OCI-LY1 (cell line): ENCODE measurements at regions not wholly inside any gene's neighbourhood (a gene's known extent, or its start where the extent isn't known, plus 50 kb on each side); places are given as distances from the start of the nearest gene placed in this dataset.

Experiments used
- H2AFZ ChIP-seq: fragments of 200-600 bp; sonication (generic), shearing (Covaris generic); 2 replicates; pipeline ENCODE4 v1.6.0; 2014; ENCODE audit warnings: antibody characterized with exemption, mild to moderate bottlenecking, low read length
- H3F3A ChIP-seq: fragments of 200-600 bp; sonication (generic), shearing (Covaris generic); 2 replicates; pipeline ENCODE4 v1.6.0; 2014; ENCODE audit warnings: mild to moderate bottlenecking, antibody characterized with exemption, low read length, moderate library complexity; ENCODE audit not compliant: insufficient read depth
- H3K27ac ChIP-seq: fragments of 200-600 bp; sonication (generic); 2 replicates; pipeline ENCODE4 v1.5.1; 2014; ENCODE audit warnings: low read length, mixed run types, mild to moderate bottlenecking, low read depth; ENCODE audit not compliant: poor library complexity, severe bottlenecking
- H3K27me3 ChIP-seq: fragments of 200-600 bp; sonication (generic); 2 replicates; pipeline ENCODE4 v1.6.0; 2014; ENCODE audit warnings: antibody characterized with exemption, mild to moderate bottlenecking, low read length, moderate library complexity; ENCODE audit not compliant: insufficient read depth
- H3K36me3 ChIP-seq: fragments of 200-600 bp; sonication (generic); 2 replicates; pipeline ENCODE4 v1.6.1; 2014; ENCODE audit warnings: mild to moderate bottlenecking, antibody characterized with exemption, low read length, moderate library complexity, mixed read lengths; ENCODE audit not compliant: insufficient read depth
- H3K4me1 ChIP-seq: fragments of 200-600 bp; sonication (generic); 2 replicates; pipeline ENCODE4 v1.5.1; 2014; ENCODE audit warnings: mild to moderate bottlenecking, low read length, moderate library complexity; ENCODE audit not compliant: insufficient read depth, severe bottlenecking
- H3K4me2 ChIP-seq: fragments of 200-600 bp; sonication (generic), shearing (Covaris generic); 2 replicates; pipeline ENCODE4 v1.6.1; 2014; ENCODE audit warnings: low read length
- H3K4me3 ChIP-seq: fragments of 200-600 bp; sonication (generic); 2 replicates; pipeline ENCODE4 v1.5.1; 2014; ENCODE audit warnings: low read length, low read depth, mild to moderate bottlenecking, mixed read lengths; ENCODE audit not compliant: poor library complexity, severe bottlenecking
- H3K79me2 ChIP-seq: fragments of 200-600 bp; shearing (Covaris generic); 2 replicates; pipeline ENCODE4 v1.6.1; 2016; ENCODE audit warnings: mixed run types, low read length, mixed read lengths; ENCODE audit not compliant: insufficient read depth
- H3K9ac ChIP-seq: fragments of 200-600 bp; sonication (generic), shearing (Covaris generic); 2 replicates; pipeline ENCODE4 v1.6.1; 2014; ENCODE audit warnings: mild to moderate bottlenecking, low read length, mixed read lengths
- H3K9me2 ChIP-seq: fragments of 200-600 bp; sonication (generic), shearing (Covaris generic); 2 replicates; pipeline ENCODE4 v1.6.1; 2014; ENCODE audit warnings: low read depth, mild to moderate bottlenecking, low read length, mixed read lengths
- H3K9me3 ChIP-seq: fragments of 200-600 bp; shearing (Covaris generic); 2 replicates; pipeline ENCODE4 v1.6.1; 2014; ENCODE audit warnings: low read length, mixed read lengths
- H4K20me1 ChIP-seq: fragments of 200-600 bp; sonication (generic), shearing (Covaris generic); 2 replicates; pipeline ENCODE4 v1.6.0; 2016; ENCODE audit warnings: mild to moderate bottlenecking, low read length; ENCODE audit not compliant: insufficient read depth
- CTCF ChIP-seq: fragments of 200-600 bp; sonication (generic), shearing (Covaris generic); IDR thresholded peaks from 2 replicates; pipeline ENCODE4 v1.5.1; 2017; ENCODE audit warnings: mild to moderate bottlenecking, antibody characterized with exemption, low read length, moderate library complexity, mixed read lengths
- EZH2 ChIP-seq: fragments of 200-600 bp; sonication (generic), shearing (Covaris generic); IDR thresholded peaks from 2 replicates; pipeline ENCODE4 v1.8.0; 2017; ENCODE audit warnings: borderline replicate concordance, mixed run types, mild to moderate bottlenecking, antibody characterized with exemption, low read length, moderate library complexity, mixed read lengths

- Histone ChIP-seq H3K4me1 (peaks cover 15% of the 10 kb centered on the region), H3K36me3 (no peaks in the 10 kb centered on the region), H3K9ac (no peak overlapping the region), H3K9me3 (no peaks in the 10 kb centered on the region), H3K4me3 (no peak overlapping the region), H3K27me3 (0 out of 2 replicates have a peak, but pooled peaks cover 3% of the 10 kb centered on the region), H3K4me2 (no peak overlapping the region), H3F3A (no peaks in the 10 kb centered on the region), H4K20me1 (no peaks in the 10 kb centered on the region), H2AFZ (no peak overlapping the region), H3K9me2 (no peaks in the 10 kb centered on the region), H3K27ac (no peak overlapping the region), H3K79me2 (no peaks in the 10 kb centered on the region)
- no peak for TF ChIP-seq CTCF
- no peak for TF ChIP-seq EZH2
Observed at GRCh38 chr9:75454891-75455290, 366.6 kb downstream of the OSTF1 start.

GRCh38 chr9:75455444-75455921 is 367.2 kb downstream of the OSTF1 start:
- no peaks in the 10 kb centered on the region for H3K79me2 ChIP-seq
- H3F3A ChIP-seq = no peaks in the 10 kb centered on the region
- H2AFZ ChIP-seq = no peak overlapping the region
- H3K27ac ChIP-seq = no peak overlapping the region
- no peak overlapping the region for H3K9ac ChIP-seq
- no peak overlapping the region for H3K4me3 ChIP-seq
- H3K9me3 ChIP-seq = no peaks in the 10 kb centered on the region
- TF ChIP-seq CTCF = no peak
- no peak for TF ChIP-seq EZH2
- H4K20me1 ChIP-seq = no peaks in the 10 kb centered on the region
- H3K27me3 ChIP-seq = 0 out of 2 replicates have a peak, but pooled peaks cover 3% of the 10 kb centered on the region
- no peaks in the 10 kb centered on the region for H3K9me2 ChIP-seq
- H3K36me3 ChIP-seq = no peaks in the 10 kb centered on the region
- no peak overlapping the region for H3K4me2 ChIP-seq
- H3K4me1 ChIP-seq = peaks cover 15% of the 10 kb centered on the region

- no peak for TF ChIP-seq CTCF
- TF ChIP-seq EZH2 = no peak
- Histone ChIP-seq H3K4me2 (no peak overlapping the region), H3K27me3 (0 out of 2 replicates have a peak, but pooled peaks cover 3% of the 10 kb centered on the region), H3K9ac (no peak overlapping the region), H3K4me3 (no peak overlapping the region), H3K27ac (no peak overlapping the region), H4K20me1 (no peaks in the 10 kb centered on the region), H3K9me3 (no peaks in the 10 kb centered on the region), H3K9me2 (no peaks in the 10 kb centered on the region), H3F3A (no peaks in the 10 kb centered on the region), H3K36me3 (no peaks in the 10 kb centered on the region), H3K79me2 (no peaks in the 10 kb centered on the region), H2AFZ (no peak overlapping the region), H3K4me1 (peaks cover 15% of the 10 kb centered on the region)
Observed at GRCh38 chr9:75456698-75457097, 368.4 kb downstream of the OSTF1 start.
